ENCODE measurements at regions not wholly inside any gene's neighbourhood (a gene's known extent, or its start where the extent isn't known, plus 50 kb on each side); places are given as distances from the start of the nearest gene placed in this dataset.

- TF ChIP-seq CTCF (IDR thresholded peaks at IDR 0.05) (no peak), POLR2A (IDR thresholded peaks at IDR 0.05) (no peak)
These were observed 1188.0 kb upstream of the CADM2 start for GRCh38 chr3:83770664-83771402.

All from testis (tissue), 2 donors.